HuH-7.5 (cell line): ENCODE measurements at regions not wholly inside any gene's neighbourhood (a gene's known extent, or its start where the extent isn't known, plus 50 kb on each side); places are given as distances from the start of the nearest gene placed in this dataset.

Experiments used
- DNase-seq: peaks from one replicate; pipeline ENCODE4 v3.0.0; 2011; ENCODE audit warnings: low spot score

DNA sequence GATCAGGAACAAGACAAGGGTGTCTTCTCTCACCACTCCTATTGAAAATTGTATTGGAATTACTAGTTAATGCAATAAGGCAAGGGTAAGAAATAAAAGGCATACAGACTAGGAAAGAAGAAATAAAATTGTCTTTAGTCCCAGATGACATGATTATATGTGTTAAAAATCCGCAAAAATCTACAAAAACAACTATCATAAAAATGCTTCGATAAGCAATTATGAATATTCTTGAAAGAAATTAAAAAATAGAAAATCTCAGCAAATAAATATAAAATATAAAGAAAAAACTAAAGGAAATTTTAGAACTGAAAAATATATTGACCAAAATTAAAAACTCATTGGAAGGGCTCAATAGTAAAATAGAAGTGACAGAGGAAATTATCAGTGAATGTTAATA, 243.3 kb downstream of the ZNF674 start:
- no peak for DNase-seq

DNA sequence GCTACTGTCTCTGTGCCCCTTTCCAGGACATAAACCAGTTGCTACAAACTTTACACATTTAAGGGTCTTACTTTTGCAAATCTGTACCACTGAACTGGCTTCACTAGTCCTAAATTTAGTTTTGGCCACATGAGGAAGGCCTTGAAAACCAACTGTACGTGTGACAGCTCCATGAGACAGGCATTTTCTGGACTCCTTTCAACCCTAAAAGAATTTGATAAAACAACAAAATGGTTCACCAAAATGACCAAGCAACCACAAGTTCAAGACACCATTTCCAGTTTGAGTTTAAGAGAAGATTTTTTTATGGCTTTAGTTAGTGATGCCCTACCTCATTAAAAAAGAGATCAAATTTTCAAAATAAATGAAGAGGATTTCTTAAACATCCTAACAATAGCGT, 246.4 kb downstream of the ZNF674 start:
- no peak for DNase-seq

DNA sequence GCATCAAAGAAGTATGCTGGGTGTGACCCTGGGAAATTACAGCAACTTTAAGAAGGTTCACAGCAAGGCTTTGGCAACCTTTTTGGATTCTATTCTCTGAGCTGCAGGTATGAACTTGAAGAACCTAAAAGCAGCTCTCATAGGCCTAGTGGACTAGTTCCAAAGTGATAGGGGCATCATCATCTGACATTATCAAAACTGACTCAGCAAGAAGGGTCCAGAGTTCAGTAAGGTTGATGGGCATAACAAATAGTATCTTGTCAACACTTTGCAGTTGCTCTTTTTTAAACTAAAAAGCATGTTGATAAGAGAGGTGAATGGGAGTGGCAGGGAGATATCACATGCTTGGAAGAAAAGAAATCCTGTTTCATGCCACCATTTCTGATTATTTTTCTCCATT, 249.3 kb downstream of the ZNF674 start:
- DNase-seq, result no peak

DNA sequence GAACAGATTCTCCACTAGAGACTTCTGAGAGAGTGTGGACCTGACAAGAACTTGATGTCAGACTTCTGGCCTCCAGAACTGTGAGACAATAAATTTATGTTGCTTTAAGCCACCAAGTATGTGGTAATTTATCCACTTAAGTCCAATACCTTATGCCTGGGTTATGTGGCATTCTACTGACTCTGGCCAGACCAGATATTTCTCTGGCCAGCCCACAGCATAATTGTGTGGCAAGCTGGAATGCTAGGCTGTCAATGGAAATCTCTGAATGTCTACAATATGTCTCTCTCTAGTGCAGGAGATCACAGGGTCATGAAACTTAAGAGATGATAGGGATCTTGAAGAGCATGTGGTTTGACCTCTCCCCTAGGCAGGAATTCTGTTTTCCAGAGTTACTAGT, 251.0 kb downstream of the ZNF674 start:
- DNase-seq, result no peak

DNA sequence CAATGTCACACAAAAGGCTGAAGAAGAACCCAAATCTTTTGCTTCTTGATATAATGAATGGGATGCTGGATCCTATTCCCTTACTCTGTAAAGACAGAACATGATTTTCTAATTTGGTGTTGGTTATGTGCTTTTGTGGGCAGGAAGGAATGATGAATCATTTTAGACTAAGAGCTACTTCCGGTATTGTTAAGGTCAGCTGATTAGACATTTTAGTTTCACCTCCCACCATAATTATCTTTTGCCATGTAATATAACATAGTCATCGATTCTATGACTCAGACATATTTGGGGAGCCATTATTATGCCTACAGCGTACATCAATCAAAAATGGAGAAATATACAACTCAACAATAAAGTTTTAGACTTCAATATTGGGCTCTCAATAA, 265.3 kb downstream of the ZNF674 start:
- DNase-seq, result no peak

DNA sequence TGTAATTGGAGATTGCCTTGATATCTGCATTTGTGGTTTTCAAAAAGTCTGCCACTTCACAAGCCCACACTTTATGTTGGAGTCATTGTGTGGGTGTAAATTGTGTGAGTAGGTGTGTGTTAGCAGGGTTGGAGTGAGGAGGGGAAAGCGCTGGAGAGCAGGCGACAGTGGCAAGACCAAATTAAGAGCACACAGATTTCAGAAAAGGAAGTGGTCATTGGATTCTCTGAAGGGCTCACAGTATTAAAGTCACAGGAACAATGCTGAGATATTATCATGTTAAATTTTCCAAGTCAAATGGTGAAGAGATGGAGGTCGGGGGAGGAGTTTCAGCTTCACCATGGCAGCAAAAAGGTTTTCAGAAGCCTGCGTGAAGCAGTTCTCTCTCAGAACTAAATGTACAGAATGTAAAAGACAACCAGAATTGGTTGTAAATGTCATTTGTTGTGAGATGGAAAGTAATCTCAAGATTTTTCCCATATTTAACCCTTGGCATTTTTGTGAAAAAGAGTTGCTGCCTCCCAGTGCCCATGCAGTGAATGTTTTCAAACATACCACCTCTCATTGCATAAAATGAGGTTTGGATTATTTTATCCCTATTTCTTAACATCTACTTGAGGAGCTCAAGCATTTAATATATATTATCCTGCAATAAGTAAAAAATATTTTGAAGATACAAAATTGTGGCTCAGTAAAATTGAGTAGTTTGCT, 265.9 kb downstream of the ZNF674 start:
- no peak for DNase-seq

DNA sequence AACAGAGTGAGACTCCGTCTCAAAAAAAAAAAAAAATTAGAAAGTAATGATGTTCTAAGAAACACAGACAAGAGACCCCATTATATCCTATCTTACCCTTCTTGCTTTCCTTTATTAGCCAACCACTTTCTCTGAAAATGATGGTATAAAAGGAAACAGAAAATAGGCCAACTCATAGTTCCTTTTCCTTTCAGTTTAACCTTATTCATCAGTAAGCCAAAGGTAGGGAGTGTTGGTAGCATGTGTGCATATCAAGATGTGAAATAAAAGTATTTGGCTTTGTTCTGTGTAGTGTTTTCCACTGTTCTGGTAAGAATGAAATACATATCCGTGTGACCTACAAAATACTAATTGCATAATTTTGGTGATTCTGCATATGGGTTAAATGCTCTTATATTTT, 266.6 kb downstream of the ZNF674 start:
- DNase-seq, result no peak

DNA sequence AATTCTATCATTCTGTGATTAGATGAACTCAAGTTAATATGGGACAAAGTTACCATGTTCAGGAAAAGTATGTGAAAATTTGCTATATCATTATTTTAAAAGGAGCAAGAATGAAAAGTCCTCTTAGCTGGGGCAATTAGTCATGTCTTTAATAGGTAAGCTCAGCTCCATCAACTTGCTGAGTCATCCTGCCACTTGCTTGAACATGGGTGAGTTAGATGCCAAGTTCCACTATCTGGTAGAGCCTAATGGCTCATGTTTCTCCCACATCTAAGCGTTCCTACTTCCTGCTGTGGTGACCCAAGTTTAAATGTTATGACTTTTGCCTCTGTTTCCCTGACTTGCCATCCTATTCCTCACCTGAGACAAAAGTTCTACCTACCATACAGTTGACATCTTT, 276.8 kb downstream of the ZNF674 start:
- no peak for DNase-seq

DNA sequence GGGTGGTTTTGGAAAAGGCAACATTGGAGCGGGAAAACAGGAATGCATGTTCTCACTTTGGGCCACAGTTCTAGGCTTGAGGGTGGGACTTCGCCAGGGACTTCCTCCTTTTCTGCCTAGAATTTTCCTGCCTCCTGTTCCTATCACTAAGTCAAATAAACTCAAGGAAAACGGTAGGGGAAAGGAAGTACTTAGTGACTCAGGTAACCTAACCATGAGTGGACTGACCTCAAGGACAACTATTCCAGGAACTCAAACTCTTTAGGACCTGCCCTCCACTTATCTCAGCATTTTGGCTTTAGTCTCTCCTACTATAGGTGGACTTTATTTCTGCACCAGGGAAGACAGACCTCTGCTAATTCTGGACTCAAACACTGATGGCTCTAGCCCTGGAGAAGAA, 281.7 kb downstream of the ZNF674 start:
- DNase-seq, result no peak

DNA sequence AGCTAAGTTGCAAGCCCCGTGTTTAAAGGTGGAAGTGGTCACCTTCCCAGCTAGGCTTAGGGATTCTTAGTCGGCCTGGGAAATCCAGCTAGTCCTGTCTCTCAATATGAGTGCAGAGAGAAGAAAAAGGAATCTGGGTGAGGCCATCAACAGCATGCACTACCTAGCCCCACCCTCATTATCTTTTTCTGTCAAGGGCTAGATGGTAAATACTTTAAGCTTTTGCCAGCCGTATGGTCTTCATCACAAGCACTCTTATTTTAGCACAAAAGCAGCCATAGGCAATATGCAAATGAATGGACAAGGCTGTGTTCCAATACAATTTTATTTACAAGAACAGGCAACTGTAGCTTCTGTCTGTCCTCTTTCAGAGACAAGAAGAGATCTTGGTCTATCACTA, 282.9 kb downstream of the ZNF674 start:
- DNase-seq, result no peak

DNA sequence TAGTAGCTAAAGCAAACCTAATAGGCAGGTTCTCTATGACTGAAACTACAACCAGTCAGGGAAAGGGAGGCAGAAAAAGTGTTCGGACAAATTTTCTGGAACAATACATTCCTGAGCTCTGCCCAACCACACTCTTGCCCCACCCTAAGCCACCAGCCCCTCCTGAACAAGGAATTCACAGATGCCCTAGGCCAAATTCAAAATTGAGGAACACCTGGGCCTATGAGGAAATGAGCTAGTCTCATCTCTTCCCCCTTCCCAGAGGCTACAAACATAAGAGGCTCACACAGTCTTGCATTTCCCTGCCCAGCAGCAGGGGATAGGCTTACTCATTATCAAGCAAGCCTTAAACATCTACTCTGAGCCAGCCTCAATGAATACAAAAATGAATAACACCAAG, 284.7 kb downstream of the ZNF674 start:
- no peak for DNase-seq

DNA sequence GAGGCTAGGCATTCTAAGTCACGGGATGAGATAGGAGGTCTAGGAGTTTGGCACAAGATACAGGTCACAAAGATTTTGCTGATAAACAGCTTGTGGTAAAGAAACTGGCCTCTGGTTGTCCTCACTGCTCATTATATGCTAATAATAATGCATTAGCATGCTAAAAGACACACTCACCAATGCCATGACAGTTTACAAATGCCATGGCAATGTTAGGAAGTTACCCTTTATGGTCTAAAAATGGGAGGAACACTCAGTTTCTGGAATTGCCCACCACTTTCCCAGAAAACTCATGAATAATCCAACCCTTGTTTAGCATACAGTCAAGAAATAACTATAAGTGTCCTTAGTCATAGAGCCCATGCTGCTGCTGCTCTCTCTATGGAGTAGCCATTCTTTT, 286.9 kb downstream of the ZNF674 start:
- no peak for DNase-seq

DNA sequence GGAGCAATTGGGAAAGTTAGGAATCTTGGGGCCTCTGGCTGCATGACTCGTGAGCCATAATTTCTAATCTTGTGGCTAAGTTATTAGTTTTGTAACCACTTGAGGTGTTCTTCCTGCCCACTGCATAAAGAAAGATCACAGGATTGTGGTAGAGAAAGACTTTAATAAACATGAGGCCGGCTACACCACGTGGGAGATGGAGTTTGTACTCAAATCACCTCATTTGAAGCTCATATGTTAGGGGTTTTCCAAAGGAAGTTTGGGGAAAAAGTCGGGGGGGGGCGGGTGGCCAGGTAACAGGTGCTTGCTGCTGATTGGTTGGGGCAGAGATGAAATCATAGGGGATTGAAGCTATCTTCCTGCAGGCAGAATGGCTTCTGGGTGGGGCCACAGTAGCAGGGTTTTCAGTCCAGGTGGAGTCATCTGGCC, 287.8 kb downstream of the ZNF674 start:
- DNase-seq, result no peak

DNA sequence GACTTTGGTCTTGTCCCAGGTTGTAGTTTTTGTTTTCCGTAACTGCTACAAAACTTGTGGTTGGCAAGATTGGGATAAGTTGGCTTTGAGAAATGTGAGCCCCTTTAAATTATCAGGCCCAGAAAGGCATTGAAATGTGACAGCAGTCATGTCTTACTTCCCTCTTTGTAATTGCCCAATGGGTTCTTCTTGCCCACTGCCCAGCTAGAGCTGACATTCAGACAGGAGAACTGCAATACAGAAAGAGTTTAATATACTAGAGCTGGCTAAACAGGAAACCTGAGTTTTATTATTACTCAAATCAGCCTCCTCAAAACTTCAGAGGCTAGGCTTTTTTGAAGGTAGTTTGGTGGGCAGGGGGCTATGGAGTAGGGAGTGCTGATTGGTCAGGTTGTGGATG, 288.3 kb downstream of the ZNF674 start:
- no peak for DNase-seq

DNA sequence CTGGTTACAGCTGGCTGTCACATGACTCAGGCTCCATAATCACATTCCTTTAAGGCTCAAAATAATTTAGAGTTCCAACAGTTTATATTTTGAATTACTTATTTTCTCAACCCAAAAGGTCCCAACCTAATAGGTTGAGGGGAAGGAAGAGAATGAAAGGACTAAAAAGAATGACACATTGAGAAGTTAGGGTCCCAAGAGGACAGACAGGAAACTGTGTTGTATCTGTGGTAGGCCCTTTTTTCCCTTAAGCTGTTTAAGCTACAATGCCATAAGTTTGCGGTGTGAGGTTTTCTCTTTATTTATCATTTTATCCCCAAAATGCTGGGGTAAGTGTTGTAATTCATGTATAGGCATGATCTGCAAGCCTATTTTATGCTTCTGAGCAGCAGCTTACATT, 290.2 kb downstream of the ZNF674 start:
- DNase-seq, result no peak

DNA sequence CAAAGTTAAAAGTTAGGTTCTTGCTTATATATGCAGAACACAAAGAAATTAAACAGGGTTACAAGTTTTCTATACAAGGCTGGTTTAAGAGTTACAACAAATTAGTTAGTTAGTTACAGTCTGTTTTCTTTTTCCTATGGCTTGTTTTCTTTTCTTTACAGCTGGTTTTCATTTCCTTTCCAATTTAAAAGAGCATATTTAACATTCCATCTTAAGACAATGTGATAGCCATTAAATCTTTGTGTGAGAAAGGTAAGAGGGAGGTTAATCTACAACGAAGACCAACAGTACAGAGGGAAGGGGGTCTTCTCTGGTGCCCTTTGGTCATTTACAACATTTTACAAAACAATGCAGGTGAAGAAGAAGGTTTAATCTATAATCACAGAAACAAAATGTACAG, 290.6 kb downstream of the ZNF674 start:
- DNase-seq, result no peak

DNA sequence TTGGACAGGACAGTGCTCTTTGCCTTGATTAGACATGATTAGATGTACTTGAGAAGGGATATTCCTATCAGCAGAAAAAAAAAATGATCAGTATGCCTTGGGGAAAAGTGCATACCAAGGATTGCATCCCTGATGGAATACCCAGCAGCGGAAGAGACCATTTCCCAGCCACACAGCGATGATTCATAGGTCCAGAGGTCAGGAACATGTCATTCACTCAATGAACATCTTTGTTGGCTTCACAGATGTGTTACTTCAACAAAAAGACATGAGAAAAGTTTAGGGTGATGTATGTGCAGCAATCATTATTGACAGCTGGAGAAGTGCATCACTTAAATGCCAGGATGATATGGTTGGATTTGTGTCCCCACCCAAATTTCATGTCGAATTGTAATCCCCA, 293.5 kb downstream of the ZNF674 start:
- no peak for DNase-seq

DNA sequence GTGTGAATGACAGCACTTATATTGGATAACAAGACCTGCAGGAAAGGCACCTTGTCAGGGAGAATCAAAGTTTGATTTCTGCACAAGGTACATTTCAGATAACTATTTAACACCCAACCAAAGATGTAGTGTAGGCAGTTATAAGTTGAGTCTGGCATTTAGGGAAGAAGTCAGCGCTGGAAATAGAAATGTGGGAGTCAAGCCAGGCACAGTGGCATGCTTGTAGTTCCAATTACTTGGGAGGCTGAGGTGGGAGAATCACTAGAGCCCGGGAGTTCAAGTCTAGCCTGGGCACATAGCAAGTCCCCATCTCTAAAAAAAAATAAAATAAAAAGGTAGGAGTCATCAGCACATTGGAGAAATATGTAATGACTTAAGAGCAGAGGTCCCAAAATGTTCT, 295.1 kb downstream of the ZNF674 start:
- no peak for DNase-seq

DNA sequence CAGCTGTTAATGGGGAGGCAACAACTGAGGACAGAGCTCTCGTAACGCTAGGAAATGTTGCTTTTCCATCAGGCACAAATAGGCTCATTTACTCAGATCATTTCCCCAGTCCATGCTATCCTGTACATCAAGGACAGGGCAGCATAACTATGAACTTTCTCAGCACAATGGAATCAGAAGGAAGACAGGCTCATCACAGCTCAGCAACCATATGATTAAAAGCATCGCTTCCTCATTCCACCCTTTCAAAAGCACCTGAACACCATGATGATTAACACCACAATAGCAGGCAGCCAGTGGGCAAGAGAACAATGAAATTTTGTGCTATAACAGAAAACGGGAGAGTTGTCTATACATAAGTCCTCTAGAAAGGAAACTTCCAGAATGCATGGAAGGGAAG, 297.8 kb downstream of the ZNF674 start:
- DNase-seq, result no peak

DNA sequence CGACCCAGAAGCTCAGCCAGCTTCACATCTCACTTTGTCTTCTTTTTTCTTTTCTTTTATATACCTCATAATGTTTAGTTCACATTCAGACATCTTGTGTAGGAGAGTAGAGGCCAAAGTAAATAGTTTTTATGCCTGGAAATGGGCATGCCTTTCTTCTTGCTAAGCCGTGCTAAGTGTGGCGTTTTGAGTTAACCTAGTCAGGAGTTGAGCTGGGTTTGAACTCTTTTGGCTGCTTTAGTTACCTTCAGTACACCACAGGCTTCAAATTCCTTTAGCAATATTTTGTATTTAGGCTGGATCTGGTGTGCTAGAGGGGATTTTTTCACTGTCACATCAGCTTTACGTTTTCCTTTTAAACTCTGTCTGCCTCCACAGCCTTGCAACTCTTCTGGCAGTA, 300.8 kb downstream of the ZNF674 start:
- no peak for DNase-seq

DNA sequence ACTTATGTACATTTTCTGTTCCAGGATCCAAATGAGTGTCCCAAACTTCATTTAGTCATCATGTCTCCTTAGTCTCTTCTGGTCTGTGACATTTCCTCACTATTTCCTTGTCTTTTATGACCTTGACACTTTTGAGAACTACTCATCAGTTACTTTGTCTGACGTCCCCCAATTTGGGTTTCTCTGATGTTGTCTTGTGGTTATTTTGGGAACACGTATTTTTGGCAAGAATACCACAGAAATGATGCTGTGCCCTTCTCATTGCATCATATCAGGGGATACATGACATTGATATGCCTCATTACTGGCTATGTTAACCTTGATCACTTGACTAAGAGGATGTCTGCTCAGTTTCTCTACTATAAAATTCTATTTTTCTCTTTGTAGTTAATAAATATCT, 308.8 kb downstream of the ZNF674 start:
- DNase-seq, result no peak

DNA sequence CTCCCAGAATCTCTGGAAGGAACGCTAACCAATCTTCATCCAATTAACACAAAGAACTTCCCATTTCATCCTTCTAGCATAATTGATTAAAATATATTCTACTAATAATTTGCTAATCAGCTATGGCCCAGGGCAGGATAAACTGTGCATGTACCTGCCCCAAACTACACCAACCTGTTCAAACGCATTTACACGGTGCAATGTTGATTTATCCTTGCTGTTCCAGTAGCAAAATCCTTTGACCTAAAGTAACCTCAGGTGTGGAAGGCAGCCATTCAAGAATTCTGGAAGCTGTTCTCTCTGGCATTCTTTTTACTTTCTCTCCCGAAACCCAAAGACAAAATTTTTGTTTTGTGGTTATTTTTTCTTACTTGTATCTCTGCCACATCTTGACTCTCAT, 309.4 kb downstream of the ZNF674 start:
- no peak for DNase-seq

DNA sequence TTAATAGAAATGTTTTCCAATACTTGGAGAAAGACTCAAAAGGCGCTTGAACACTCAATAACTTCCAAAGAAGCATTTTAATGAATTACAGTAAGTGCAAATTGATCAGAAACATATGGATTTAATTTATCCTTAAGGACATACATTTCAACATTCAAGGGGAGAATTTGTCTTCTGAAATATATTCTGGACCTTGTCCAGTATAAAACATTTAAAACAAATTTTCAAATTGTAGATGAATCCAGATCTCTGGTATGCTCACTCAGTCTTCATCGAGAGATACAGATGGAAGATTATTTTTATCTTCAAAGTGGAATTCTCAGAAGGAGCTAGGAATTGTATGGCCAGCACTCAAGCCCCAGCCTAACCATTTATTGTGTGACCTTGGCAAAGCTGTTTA, 310.4 kb downstream of the ZNF674 start:
- DNase-seq, result no peak

DNA sequence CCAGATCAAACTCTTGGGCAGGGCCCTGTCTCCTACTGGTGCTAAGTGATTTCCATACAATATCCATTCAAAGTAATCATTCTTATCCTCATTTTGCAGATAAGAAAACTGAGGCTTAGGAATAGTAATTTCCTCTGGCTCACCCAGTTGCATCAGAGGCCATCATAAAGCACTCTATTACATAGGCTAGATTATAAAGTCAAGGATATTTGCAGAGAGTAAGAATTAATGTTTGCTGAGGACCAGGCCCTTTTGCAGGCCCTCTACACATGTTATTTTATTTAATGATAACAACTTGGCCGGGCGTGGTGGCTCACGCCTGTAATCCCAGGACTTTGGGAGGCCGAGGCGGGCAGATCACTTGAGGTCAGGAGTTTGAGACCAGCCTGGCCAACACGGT, 316.8 kb downstream of the ZNF674 start:
- no peak for DNase-seq

DNA sequence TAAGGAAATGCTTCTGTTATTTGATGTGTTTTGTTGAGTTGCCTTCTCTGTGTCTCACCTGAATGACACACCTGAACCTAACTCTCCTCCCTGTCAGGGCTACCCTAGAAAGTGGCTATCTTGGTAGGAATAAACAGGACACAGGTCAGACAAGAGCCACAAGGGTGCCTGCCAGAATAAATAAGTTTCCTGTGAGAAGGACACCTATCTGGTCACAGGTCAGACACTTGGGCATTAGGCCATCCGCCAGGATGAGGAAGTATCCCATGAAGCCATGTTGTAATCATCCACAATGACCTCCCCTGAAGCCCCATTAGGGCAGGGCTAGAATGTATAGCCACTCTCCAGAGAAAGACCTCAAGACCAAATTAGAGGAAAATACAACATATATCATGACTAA, 318.8 kb downstream of the ZNF674 start:
- DNase-seq, result no peak
